Spleen (tissue), 7 donors: ENCODE measurements at regions not wholly inside any gene's neighbourhood (a gene's known extent, or its start where the extent isn't known, plus 50 kb on each side); places are given as distances from the start of the nearest gene placed in this dataset.

Source experiments
- CTCF ChIP-seq, 11 experiments: fragments of 200-600 bp in 7 of 11; fragments of 450-650 bp in 4 of 11; sonication (generic) in 4 of 11; IDR thresholded peaks in 8 of 11; conservative IDR thresholded peaks in 3 of 11; 1 replicate in 7 of 11; 2 replicates in 4 of 11; pipeline versions ENCODE4 v1.4.0 to v1.8.0; 2016 to 2021; ENCODE audit warnings: antibody characterized with exemption in 11 of 11, inconsistent platforms in 4 of 11, mild to moderate bottlenecking in 1 of 11
- POLR2A ChIP-seq, 3 donors: fragments of 450-650 bp; IDR thresholded peaks; one replicate each; pipeline ENCODE4 v1.5.1; 2017; ENCODE audit warnings: antibody characterized with exemption in 3 of 3, mild to moderate bottlenecking in 1 of 3
- POLR2AphosphoS5 ChIP-seq, 3 donors: sonication (generic); formaldehyde crosslinking; IDR thresholded peaks; one replicate each; pipeline ENCODE4 v1.5.1; 2017; ENCODE audit warnings: antibody characterized with exemption in 3 of 3
- donor health status: DM: no; HTN: no; CAD: no; lungs with moderate emphysema.
- donor health status: DM: no; HTN: no; CAD: no.
- donor health status: DM: no; HTN: no; CAD: no.

- no peak for TF ChIP-seq POLR2AphosphoS5 (IDR thresholded peaks at IDR 0.05)
- TF ChIP-seq POLR2A (IDR thresholded peaks at IDR 0.05) = no peak
- TF ChIP-seq CTCF (IDR thresholded peaks at IDR 0.05 in 8 of 11, conservative IDR thresholded peaks at IDR 0.05 in 3 of 11) = no peak
These were observed 367.2 kb downstream of the FIGN start for GRCh38 chr2:163368655-163369054.
